GM12874 (cell line): ENCODE measurements at regions not wholly inside any gene's neighbourhood (a gene's known extent, or its start where the extent isn't known, plus 50 kb on each side); places are given as distances from the start of the nearest gene placed in this dataset.

ENCODE experiments used
- CTCF ChIP-seq: IDR thresholded peaks from 2 replicates; pipeline ENCODE4 v1.5.1; 2011; ENCODE audit warnings: low read depth, mild to moderate bottlenecking, control low read depth, low read length, moderate library complexity; ENCODE audit not compliant: insufficient read depth

- TF ChIP-seq CTCF = no peak
These were observed 513.7 kb upstream of the WWC1 start for GRCh38 chr5:167777746-167778145.

- no peak for TF ChIP-seq CTCF
These were observed 513.2 kb upstream of the WWC1 start for GRCh38 chr5:167778228-167778627.

- TF ChIP-seq CTCF = no peak
These were observed 511.8 kb upstream of the WWC1 start for GRCh38 chr5:167779644-167780043.

GRCh38 chr5:167780177-167780576, 511.3 kb upstream of the WWC1 start:
- TF ChIP-seq CTCF = no peak

- no peak for TF ChIP-seq CTCF
These were observed 508.2 kb upstream of the WWC1 start for GRCh38 chr5:167783145-167783817.

- no peak for TF ChIP-seq CTCF
These were observed 506.3 kb upstream of the WWC1 start for GRCh38 chr5:167785106-167785505.

GRCh38 chr5:167785901-167786300, 505.5 kb upstream of the WWC1 start:
- no peak for TF ChIP-seq CTCF
